ENCODE measurements at regions not wholly inside any gene's neighbourhood (a gene's known extent, or its start where the extent isn't known, plus 50 kb on each side); places are given as distances from the start of the nearest gene placed in this dataset.

GRCh38 chrX:69038188-69038587, 127.1 kb downstream of the PJA1 start:
- Histone ChIP-seq H3K9me3 (ENCODE audit: control insufficient read depth, insufficient read depth, low read length) (no peaks in the 10 kb centered on the region), H3K23ac (ENCODE audit: low read depth, low read length) (no peak overlapping the region), H3K56ac (ENCODE audit: extremely low read depth, insufficient read depth, low read length) (no peak overlapping the region), H2AK9ac (replicated peaks; ENCODE audit: low read depth, low read length, poor library complexity) (peak overlapping the region; percentile 58), H3K36me3 (ENCODE audit: control insufficient read depth, insufficient read depth, low read length) (no peaks in the 10 kb centered on the region), H3K79me1 (ENCODE audit: low read depth in 1 of 2, low read length in 2 of 2) (no peaks in the 10 kb centered on the region), H3K18ac (ENCODE audit: low read depth, low read length) (no peak overlapping the region), H2BK5ac (ENCODE audit: low read depth, low read length, poor library complexity, severe bottlenecking) (no peak overlapping the region), H2BK20ac (ENCODE audit: low read depth, low read length) (no peak overlapping the region), H3K4me1 (ENCODE audit: control insufficient read depth, insufficient read depth, low read length) (no peaks in the 10 kb centered on the region), H3K4me3 (ENCODE audit: insufficient read depth, low read depth, low read length) (no peak overlapping the region), H3K4me2 (ENCODE audit: low read depth, low read length) (no peak overlapping the region), H2BK120ac (ENCODE audit: low read depth, low read length) (no peak overlapping the region), H3K9ac (ENCODE audit: low read depth, low read length) (no peak overlapping the region), H4K91ac (ENCODE audit: insufficient read depth, low read depth, low read length) (no peak overlapping the region), H3K4ac (ENCODE audit: low read depth, low read length) (no peak overlapping the region), H3K27me3 (ENCODE audit: control insufficient read depth, insufficient read depth, low read length) (peaks cover 28% of the 10 kb centered on the region), H4K20me1 (ENCODE audit: insufficient read depth, low read length) (no peaks in the 10 kb centered on the region), H2BK15ac (ENCODE audit: low read depth, low read length) (no peak overlapping the region), H2AK5ac (ENCODE audit: low read depth, low read length) (no peak overlapping the region), H3K14ac (replicated peaks; ENCODE audit: low read depth, low read length) (no peak overlapping the region), H4K8ac (ENCODE audit: low read depth in 2 of 2, low read length in 2 of 2) (no peak overlapping the region), H2AFZ (replicated peaks; ENCODE audit: low read length, poor library complexity) (no peak overlapping the region), H3K27ac (ENCODE audit: insufficient read depth, low read length) (no peak overlapping the region), H4K5ac (ENCODE audit: low read depth, low read length) (no peak overlapping the region), H3K9me1 (ENCODE audit: insufficient read depth, low read length) (no peaks in the 10 kb centered on the region)
- 48% methylated on average over 5 of the region's 6 CpGs; no CpG with 5 or more reads in 1 of the 2 experiments for WGBS, 2 experiments (ENCODE audit: extremely low coverage in 2 of 2, insufficient read length in 1 of 2)
- DNase-seq = no peak
- no peak for ATAC-seq (ENCODE audit: low read depth)
- ChIA-PET CTCF (no interaction called here), POLR2A (ENCODE audit: unreplicated experiment) (no interaction called here)
- dilution Hi-C loops (cut with HindIII; ENCODE audit: low sequenced_read_pairs, unreplicated experiment) = no loop called here
- BruUV-seq (replicated peaks) = no TSS peak
- in situ Hi-C loops (cut with MboI; ENCODE audit: low sequenced_read_pairs) = loop anchor here (25.0 kb wide), 1 partner anchor 201 kb away; the partner anchor contains the start of gene EFNB1
- TF ChIP-seq RAD21 (IDR thresholded peaks at IDR 0.05; ENCODE audit: low read length) (no peak), MAFK (IDR thresholded peaks at IDR 0.05; ENCODE audit: low read depth, low read length) (no peak), NFE2L2 (IDR thresholded peaks at IDR 0.05; ENCODE audit: low read depth, low read length) (no peak)
- intact Hi-C loops (cut with micrococcal nuclease) = no loop called here

All from IMR-90 (cell line).